BLaER1 (cell line): ENCODE measurements at regions not wholly inside any gene's neighbourhood (a gene's known extent, or its start where the extent isn't known, plus 50 kb on each side); places are given as distances from the start of the nearest gene placed in this dataset.

Source experiments
- H3K27ac ChIP-seq: shearing (Covaris generic); formaldehyde crosslinking; 2 replicates; pipeline ENCODE4 v1.8.1; 2022
- H3K27me3 ChIP-seq: shearing (Covaris generic); formaldehyde crosslinking; 2 replicates; pipeline ENCODE4 v1.8.1; 2022
- H3K36me3 ChIP-seq: shearing (Covaris generic); formaldehyde crosslinking; 2 replicates; pipeline ENCODE4 v1.8.1; 2022
- H3K4me1 ChIP-seq: shearing (Covaris generic); formaldehyde crosslinking; 2 replicates; pipeline ENCODE4 v1.8.1; 2022
- H3K4me2 ChIP-seq: shearing (Covaris generic); formaldehyde crosslinking; 2 replicates; pipeline ENCODE4 v1.8.1; 2022
- H3K4me3 ChIP-seq: shearing (Covaris generic); formaldehyde crosslinking; 2 replicates; pipeline ENCODE4 v1.8.1; 2022
- H3K9ac ChIP-seq: shearing (Covaris generic); formaldehyde crosslinking; 2 replicates; pipeline ENCODE4 v1.8.1; 2022
- H3K9me3 ChIP-seq: shearing (Covaris generic); formaldehyde crosslinking; 2 replicates; pipeline ENCODE4 v1.8.1; 2022
- H4K20me1 ChIP-seq: shearing (Covaris generic); formaldehyde crosslinking; 2 replicates; pipeline ENCODE4 v1.8.1; 2022
- Cebpa-rat ChIP-seq: shearing (Covaris generic); IDR thresholded peaks from 2 replicates; pipeline ENCODE4 v1.8.1; 2022

GRCh38 chr4:26214994-26215393, 105.8 kb upstream of the RBPJ start:
- H3K9ac ChIP-seq = no peak overlapping the region
- H3K27ac ChIP-seq = no peak overlapping the region
- no peaks in the 10 kb centered on the region for H3K27me3 ChIP-seq
- H3K4me2 ChIP-seq = no peak overlapping the region
- H4K20me1 ChIP-seq = no peaks in the 10 kb centered on the region
- H3K36me3 ChIP-seq = no peaks in the 10 kb centered on the region
- peaks cover 12% of the 10 kb centered on the region for H3K4me1 ChIP-seq
- TF ChIP-seq Cebpa-rat = no peak
- no peak overlapping the region for H3K4me3 ChIP-seq
- no peaks in the 10 kb centered on the region for H3K9me3 ChIP-seq

- Histone ChIP-seq H3K9ac (no peak overlapping the region), H3K4me1 (peaks cover 12% of the 10 kb centered on the region), H3K27ac (no peak overlapping the region), H3K4me3 (no peak overlapping the region), H3K27me3 (no peaks in the 10 kb centered on the region), H4K20me1 (no peaks in the 10 kb centered on the region), H3K36me3 (no peaks in the 10 kb centered on the region), H3K9me3 (no peaks in the 10 kb centered on the region), H3K4me2 (no peak overlapping the region)
- no peak for TF ChIP-seq Cebpa-rat
Observed at GRCh38 chr4:26215725-26216124, 105.1 kb upstream of the RBPJ start.

- H3K9ac ChIP-seq = no peak overlapping the region
- TF ChIP-seq Cebpa-rat = no peak
- no peak overlapping the region for H3K4me2 ChIP-seq
- no peaks in the 10 kb centered on the region for H3K27me3 ChIP-seq
- H3K9me3 ChIP-seq = no peaks in the 10 kb centered on the region
- peaks cover 12% of the 10 kb centered on the region for H3K4me1 ChIP-seq
- no peak overlapping the region for H3K4me3 ChIP-seq
- H3K36me3 ChIP-seq = no peaks in the 10 kb centered on the region
- no peaks in the 10 kb centered on the region for H4K20me1 ChIP-seq
- H3K27ac ChIP-seq = no peak overlapping the region
Observed at GRCh38 chr4:26217481-26217880, 103.3 kb upstream of the RBPJ start.

GRCh38 chr4:26217961-26218676, 102.7 kb upstream of the RBPJ start:
- Histone ChIP-seq H3K4me2 (peak overlapping the region; percentile 23; the same call in 1 of the 2 replicates), H3K27ac (no peak overlapping the region)

GRCh38 chr4:26218677-26219605, 101.9 kb upstream of the RBPJ start:
- Histone ChIP-seq H3K36me3 (no peaks in the 10 kb centered on the region), H3K27ac (no peak overlapping the region), H4K20me1 (no peaks in the 10 kb centered on the region), H3K4me2 (peak overlapping the region; percentile 23; the same call in 1 of the 2 replicates), H3K4me1 (peaks cover 12% of the 10 kb centered on the region), H3K9ac (no peak overlapping the region), H3K27me3 (no peaks in the 10 kb centered on the region), H3K4me3 (no peak overlapping the region), H3K9me3 (no peaks in the 10 kb centered on the region)
- TF ChIP-seq Cebpa-rat = no peak

More at GRCh38 chr4:26217961-26218676, 102.7 kb upstream of the RBPJ start:
- no peak overlapping the region for H3K9ac ChIP-seq
- no peaks in the 10 kb centered on the region for H3K36me3 ChIP-seq
- no peaks in the 10 kb centered on the region for H3K9me3 ChIP-seq
- H3K4me3 ChIP-seq = no peak overlapping the region
- H3K4me1 ChIP-seq = peaks cover 12% of the 10 kb centered on the region
- no peak for TF ChIP-seq Cebpa-rat
- no peaks in the 10 kb centered on the region for H3K27me3 ChIP-seq
- no peaks in the 10 kb centered on the region for H4K20me1 ChIP-seq

GRCh38 chr4:26220696-26221095, 100.1 kb upstream of the RBPJ start:
- no peak overlapping the region for H3K4me3 ChIP-seq
- H4K20me1 ChIP-seq = no peaks in the 10 kb centered on the region
- H3K9me3 ChIP-seq = no peaks in the 10 kb centered on the region
- no peak for TF ChIP-seq Cebpa-rat
- no peaks in the 10 kb centered on the region for H3K36me3 ChIP-seq
- H3K4me1 ChIP-seq = peaks cover 12% of the 10 kb centered on the region
- H3K4me2 ChIP-seq = no peak overlapping the region
- H3K27me3 ChIP-seq = no peaks in the 10 kb centered on the region
- no peak overlapping the region for H3K9ac ChIP-seq
- no peak overlapping the region for H3K27ac ChIP-seq

GRCh38 chr4:26223155-26223554, 97.7 kb upstream of the RBPJ start:
- H3K36me3 ChIP-seq = no peaks in the 10 kb centered on the region
- no peak for TF ChIP-seq Cebpa-rat
- no peaks in the 10 kb centered on the region for H3K9me3 ChIP-seq
- H3K27me3 ChIP-seq = no peaks in the 10 kb centered on the region
- H4K20me1 ChIP-seq = no peaks in the 10 kb centered on the region
- H3K4me1 ChIP-seq = peaks cover 10% of the 10 kb centered on the region
- no peak overlapping the region for H3K27ac ChIP-seq
- H3K4me2 ChIP-seq = no peak overlapping the region
- no peak overlapping the region for H3K4me3 ChIP-seq
- no peak overlapping the region for H3K9ac ChIP-seq

GRCh38 chr4:26226629-26227376, 94.0 kb upstream of the RBPJ start:
- Histone ChIP-seq H4K20me1 (no peaks in the 10 kb centered on the region), H3K4me1 (no peaks in the 10 kb centered on the region), H3K36me3 (no peaks in the 10 kb centered on the region), H3K9me3 (no peaks in the 10 kb centered on the region), H3K4me2 (no peak overlapping the region), H3K27me3 (no peaks in the 10 kb centered on the region), H3K4me3 (no peak overlapping the region), H3K27ac (no peak overlapping the region), H3K9ac (no peak overlapping the region)
- no peak for TF ChIP-seq Cebpa-rat

GRCh38 chr4:26227601-26228229, 93.1 kb upstream of the RBPJ start:
- Histone ChIP-seq H3K9me3 (no peaks in the 10 kb centered on the region), H3K27me3 (no peaks in the 10 kb centered on the region), H3K27ac (no peak overlapping the region), H3K36me3 (no peaks in the 10 kb centered on the region), H3K4me2 (no peak overlapping the region), H3K4me1 (no peaks in the 10 kb centered on the region), H3K4me3 (no peak overlapping the region), H4K20me1 (no peaks in the 10 kb centered on the region), H3K9ac (no peak overlapping the region)
- TF ChIP-seq Cebpa-rat = no peak
